Breast epithelium (tissue), 3 donors: ENCODE measurements at regions not wholly inside any gene's neighbourhood (a gene's known extent, or its start where the extent isn't known, plus 50 kb on each side); places are given as distances from the start of the nearest gene placed in this dataset.

ENCODE experiments used
- POLR2A ChIP-seq: fragments of 450-650 bp; IDR thresholded peaks from one replicate; pipeline ENCODE4 v1.6.1; 2016; ENCODE audit warnings: antibody characterized with exemption, mild to moderate bottlenecking, moderate library complexity
- POLR2AphosphoS5 ChIP-seq, 3 donors: sonication (generic); formaldehyde crosslinking; IDR thresholded peaks; one replicate each; pipeline ENCODE4 v1.6.1; 2017; ENCODE audit warnings: antibody characterized with exemption in 3 of 3
- TF ChIP-seq, protein P1 (sequence below), 3 donors: fragments of 450-650 bp; IDR thresholded peaks; one replicate each; pipeline ENCODE4 v1.5.1; 2016 to 2017; ENCODE audit warnings: antibody characterized with exemption in 3 of 3, mild to moderate bottlenecking in 3 of 3, moderate library complexity in 3 of 3

GRCh38 chr2:132255714-132256113, 94.0 kb upstream of the ANKRD30BL start:
- TF ChIP-seq, protein P1, sequence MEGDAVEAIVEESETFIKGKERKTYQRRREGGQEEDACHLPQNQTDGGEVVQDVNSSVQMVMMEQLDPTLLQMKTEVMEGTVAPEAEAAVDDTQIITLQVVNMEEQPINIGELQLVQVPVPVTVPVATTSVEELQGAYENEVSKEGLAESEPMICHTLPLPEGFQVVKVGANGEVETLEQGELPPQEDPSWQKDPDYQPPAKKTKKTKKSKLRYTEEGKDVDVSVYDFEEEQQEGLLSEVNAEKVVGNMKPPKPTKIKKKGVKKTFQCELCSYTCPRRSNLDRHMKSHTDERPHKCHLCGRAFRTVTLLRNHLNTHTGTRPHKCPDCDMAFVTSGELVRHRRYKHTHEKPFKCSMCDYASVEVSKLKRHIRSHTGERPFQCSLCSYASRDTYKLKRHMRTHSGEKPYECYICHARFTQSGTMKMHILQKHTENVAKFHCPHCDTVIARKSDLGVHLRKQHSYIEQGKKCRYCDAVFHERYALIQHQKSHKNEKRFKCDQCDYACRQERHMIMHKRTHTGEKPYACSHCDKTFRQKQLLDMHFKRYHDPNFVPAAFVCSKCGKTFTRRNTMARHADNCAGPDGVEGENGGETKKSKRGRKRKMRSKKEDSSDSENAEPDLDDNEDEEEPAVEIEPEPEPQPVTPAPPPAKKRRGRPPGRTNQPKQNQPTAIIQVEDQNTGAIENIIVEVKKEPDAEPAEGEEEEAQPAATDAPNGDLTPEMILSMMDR (IDR thresholded peaks at IDR 0.05) = no peak
- no peak for TF ChIP-seq POLR2A
- TF ChIP-seq POLR2AphosphoS5 (IDR thresholded peaks at IDR 0.05) = no peak
